GM12891 (cell line): ENCODE measurements at regions not wholly inside any gene's neighbourhood (a gene's known extent, or its start where the extent isn't known, plus 50 kb on each side); places are given as distances from the start of the nearest gene placed in this dataset.

ENCODE experiments used
- POLR2AphosphoS5 ChIP-seq: IDR thresholded peaks from 2 replicates; pipeline ENCODE4 v1.6.1; 2011; ENCODE audit warnings: low read depth, low read length, control low read depth
- TAF1 ChIP-seq: IDR thresholded peaks from 2 replicates; pipeline ENCODE4 v1.6.1; 2011; ENCODE audit warnings: low read depth, low read length, control low read depth

- no peak for TF ChIP-seq POLR2AphosphoS5
- TF ChIP-seq TAF1: no peak
Measured at GRCh38 chr6:43984442-43985321, 142.6 kb downstream of the MRPL14 start.
